ENCODE measurements at regions not wholly inside any gene's neighbourhood (a gene's known extent, or its start where the extent isn't known, plus 50 kb on each side); places are given as distances from the start of the nearest gene placed in this dataset.

DNA sequence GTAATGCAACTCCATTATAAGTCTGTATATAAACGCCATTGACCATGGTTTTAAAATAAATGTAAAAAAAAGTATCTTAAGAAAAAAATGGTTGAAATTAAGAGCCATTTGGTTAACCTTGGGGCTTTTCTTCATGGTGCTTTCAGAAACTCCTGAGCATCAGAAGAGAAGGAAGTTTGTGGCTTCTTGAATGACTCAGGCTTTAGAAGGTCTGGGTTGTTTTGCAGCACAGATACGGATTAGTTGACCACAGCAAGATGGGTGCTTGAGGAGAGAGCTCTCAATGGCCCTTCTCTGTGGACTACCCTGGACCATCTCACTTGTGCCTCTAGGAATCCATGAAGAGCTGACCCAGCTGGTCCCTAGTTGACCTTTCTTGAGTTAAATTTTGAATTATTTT, 189.5 kb downstream of the TMEM38B start:
- Histone ChIP-seq H3K79me1 (ENCODE audit: insufficient read depth, low read depth, low read length, poor library complexity, severe bottlenecking) (no peaks in the 10 kb centered on the region), H3K4me2 (ENCODE audit: insufficient read depth, insufficient read length, low read length) (no peak overlapping the region), H2AK5ac (ENCODE audit: insufficient read length, low read length) (no peak overlapping the region), H2AFZ (ENCODE audit: low read length) (no peak overlapping the region), H3K4me1 (ENCODE audit: insufficient read depth, low read length) (no peaks in the 10 kb centered on the region), H3K23me2 (ENCODE audit: insufficient read length, low read depth, low read length, poor library complexity, severe bottlenecking) (no peaks in the 10 kb centered on the region), H2BK20ac (ENCODE audit: low read depth, low read length, poor library complexity, severe bottlenecking) (no peak overlapping the region), H3K23ac (ENCODE audit: insufficient read length, low read depth, low read length) (no peak overlapping the region), H3K27me3 (ENCODE audit: insufficient read depth, low read length) (no peaks in the 10 kb centered on the region), H2BK15ac (ENCODE audit: low read depth, low read length) (no peak overlapping the region), H3K79me2 (ENCODE audit: insufficient read depth, low read length) (no peaks in the 10 kb centered on the region), H4K20me1 (ENCODE audit: control insufficient read depth, insufficient read depth, insufficient read length) (no peaks in the 10 kb centered on the region), H3K9ac (ENCODE audit: extremely low read depth, insufficient read length, low read length) (no peak overlapping the region), H3K9me3 (ENCODE audit: control insufficient read depth, low read depth, low read length) (no peaks in the 10 kb centered on the region), H3K56ac (ENCODE audit: insufficient read length, low read depth, low read length) (no peak overlapping the region), H2BK12ac (ENCODE audit: insufficient read length, low read depth, low read length) (no peak overlapping the region), H3T11ph (ENCODE audit: low read length) (no peak overlapping the region), H2BK5ac (ENCODE audit: insufficient read length, low read length) (no peak overlapping the region), H3K18ac (ENCODE audit: insufficient read length, low read depth, low read length) (no peak overlapping the region), H3K27ac (ENCODE audit: insufficient read length, low read depth, low read length) (no peak overlapping the region), H3K14ac (ENCODE audit: insufficient read depth, low read length) (no peak overlapping the region), H2BK120ac (ENCODE audit: low read depth, low read length, poor library complexity, severe bottlenecking) (no peak overlapping the region), H4K8ac (replicated peaks; ENCODE audit: insufficient read length, low read depth, low read length) (no peak overlapping the region), H3K4ac (ENCODE audit: low read depth, low read length) (no peak overlapping the region), H4K5ac (ENCODE audit: insufficient read length, low read depth, low read length) (no peak overlapping the region), H4K91ac (ENCODE audit: insufficient read length, low read depth, low read length) (no peak overlapping the region)
- Mint-ChIP-seq H3K27me3 (ENCODE audit: low read depth) (no peaks in the 10 kb centered on the region), H3K27ac (no peak overlapping the region), H3K4me1 (peaks cover 5 to 6% of the 10 kb centered on the region in 2 experiments; a peak in 3 of 4 replicates), H3K36me3 (ENCODE audit: insufficient read depth in 1 of 3, low read depth in 3 of 3) (no peaks in the 10 kb centered on the region; a peak in 1 of 7 replicates), H3K4me3 (no peak overlapping the region), H3K9me3 (no peaks in the 10 kb centered on the region)
- DNase-seq = no peak
- WGBS (ENCODE audit: extremely low coverage, insufficient read length, low lambda C conversion rate) = no CpG with 5 or more reads among the region's 2 CpGs
- TF ChIP-seq, protein P1, sequence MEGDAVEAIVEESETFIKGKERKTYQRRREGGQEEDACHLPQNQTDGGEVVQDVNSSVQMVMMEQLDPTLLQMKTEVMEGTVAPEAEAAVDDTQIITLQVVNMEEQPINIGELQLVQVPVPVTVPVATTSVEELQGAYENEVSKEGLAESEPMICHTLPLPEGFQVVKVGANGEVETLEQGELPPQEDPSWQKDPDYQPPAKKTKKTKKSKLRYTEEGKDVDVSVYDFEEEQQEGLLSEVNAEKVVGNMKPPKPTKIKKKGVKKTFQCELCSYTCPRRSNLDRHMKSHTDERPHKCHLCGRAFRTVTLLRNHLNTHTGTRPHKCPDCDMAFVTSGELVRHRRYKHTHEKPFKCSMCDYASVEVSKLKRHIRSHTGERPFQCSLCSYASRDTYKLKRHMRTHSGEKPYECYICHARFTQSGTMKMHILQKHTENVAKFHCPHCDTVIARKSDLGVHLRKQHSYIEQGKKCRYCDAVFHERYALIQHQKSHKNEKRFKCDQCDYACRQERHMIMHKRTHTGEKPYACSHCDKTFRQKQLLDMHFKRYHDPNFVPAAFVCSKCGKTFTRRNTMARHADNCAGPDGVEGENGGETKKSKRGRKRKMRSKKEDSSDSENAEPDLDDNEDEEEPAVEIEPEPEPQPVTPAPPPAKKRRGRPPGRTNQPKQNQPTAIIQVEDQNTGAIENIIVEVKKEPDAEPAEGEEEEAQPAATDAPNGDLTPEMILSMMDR (conservative IDR thresholded peaks at IDR 0.05) = no peak

Data from H9 (cell line).